Hepatic stellate cell (primary cell): ENCODE measurements at regions not wholly inside any gene's neighbourhood (a gene's known extent, or its start where the extent isn't known, plus 50 kb on each side); places are given as distances from the start of the nearest gene placed in this dataset.
"Not testable (repeated sequence)": the region's sequence is repeated elsewhere in the genome, so short reads cannot be mapped to it uniquely, and the experiment has no call there.

Experiments
- DNase-seq: peaks from one replicate; pipeline ENCODE4 v3.0.0; 2011; ENCODE audit warnings: low spot score

DNA sequence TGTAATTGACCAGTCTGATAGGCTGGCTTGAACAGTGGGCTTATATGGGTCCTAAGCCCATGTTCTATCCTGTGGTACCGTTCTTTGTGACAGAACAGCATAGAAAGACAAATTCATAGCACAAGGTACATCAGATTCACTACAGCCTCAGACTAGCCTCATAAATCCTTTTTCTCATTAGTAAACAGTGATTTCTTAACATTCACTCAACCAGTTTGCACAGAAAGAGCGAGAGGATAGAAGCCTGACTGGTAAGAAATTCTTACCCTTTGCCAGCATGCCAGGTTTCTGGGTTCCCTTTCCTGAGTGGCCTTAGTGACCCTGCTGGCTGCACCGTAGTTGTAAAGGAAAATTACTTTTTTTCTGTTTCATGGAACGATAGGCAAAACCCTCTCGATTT is 412.1 kb downstream of the SH2D4B start:
- DNase-seq: no peak

DNA sequence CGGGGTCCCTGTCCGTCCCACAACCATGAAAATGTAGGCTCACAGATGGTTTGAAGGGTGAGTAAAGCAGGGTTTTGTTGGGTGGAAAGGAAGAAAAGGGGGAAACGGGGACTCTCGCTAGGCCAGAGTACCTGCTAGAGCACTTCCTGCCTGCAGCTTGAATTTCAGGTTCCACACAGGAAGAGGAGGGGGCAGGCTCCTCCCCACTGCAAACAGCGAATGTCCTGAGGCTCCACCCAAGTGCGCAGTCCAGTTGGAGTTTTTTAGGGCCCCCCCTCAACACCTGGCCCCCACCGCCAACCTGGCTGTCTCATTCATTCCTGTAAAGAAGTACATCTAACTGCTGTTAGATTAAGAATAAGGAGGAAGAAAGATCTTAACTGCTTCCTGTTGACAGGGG is 414.7 kb downstream of the SH2D4B start:
- no peak for DNase-seq

DNA sequence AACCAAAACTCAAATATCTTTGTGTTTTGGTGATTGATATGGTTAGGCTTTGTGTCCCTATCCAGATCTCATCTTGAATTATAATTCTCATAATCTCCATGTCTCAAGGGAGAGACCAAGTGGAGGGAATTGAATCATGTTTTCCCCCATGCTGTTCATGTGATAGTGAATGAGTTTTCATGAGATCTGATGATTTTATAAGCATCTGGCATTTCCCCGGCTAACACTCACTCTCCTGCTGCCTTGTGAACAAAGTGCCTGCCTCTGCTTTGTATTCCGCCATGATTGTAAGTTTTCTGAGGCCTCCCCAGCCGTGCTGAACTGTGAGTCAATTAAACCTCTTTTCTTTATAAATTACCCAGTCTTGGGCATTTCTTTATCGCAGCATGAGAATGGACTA is 419.5 kb downstream of the SH2D4B start:
- DNase-seq: no peak

DNA sequence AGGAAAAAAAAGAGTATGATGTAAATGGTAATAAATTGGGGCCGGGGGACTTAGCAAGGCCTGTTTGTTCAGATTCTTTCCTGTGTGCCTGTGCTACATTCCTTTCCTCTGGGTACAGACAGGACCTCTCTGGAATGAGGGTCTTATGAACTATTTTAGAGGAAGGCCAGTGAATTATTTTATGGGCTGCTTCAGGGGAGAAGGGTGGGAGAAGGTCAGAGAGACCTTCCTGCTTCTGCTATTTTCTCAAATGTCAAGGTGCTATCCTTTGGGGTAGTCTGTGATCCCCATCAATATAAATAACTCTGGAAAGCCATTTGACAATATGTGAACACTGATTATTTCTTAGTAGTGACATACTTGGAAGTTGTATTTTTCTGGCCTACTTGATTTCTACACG is 426.5 kb downstream of the SH2D4B start:
- DNase-seq: no peak

DNA sequence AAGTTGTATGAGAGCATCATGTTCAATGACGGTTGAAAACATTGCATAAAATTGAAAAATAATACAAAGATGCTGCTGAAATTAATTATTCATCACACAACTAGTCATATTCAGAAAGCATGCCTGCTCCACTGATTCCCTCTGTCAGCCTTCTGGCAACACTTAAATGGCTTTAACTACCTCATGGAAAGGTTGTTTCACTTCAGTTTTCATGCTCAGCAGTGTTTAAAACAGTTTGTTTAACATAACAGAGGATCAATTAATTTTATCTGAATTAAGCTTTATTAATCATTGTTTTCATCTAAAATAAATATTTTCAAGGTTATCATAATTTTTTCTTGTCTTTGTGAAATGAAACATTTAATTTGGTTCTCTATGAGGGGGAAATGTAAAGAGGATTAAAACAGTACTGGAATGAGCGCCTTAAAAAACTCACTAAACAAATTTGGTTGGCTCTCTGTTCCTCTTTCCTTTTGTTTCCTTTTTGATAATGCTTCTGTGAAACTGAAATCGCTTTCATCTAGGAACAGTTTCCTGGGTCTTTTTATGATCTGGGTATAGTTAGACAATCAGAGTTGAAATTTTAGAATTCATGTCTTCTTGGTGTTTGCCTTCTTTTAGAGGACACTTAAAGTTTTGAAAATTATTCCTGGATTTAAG is 427.4 kb downstream of the SH2D4B start:
- DNase-seq: no peak

DNA sequence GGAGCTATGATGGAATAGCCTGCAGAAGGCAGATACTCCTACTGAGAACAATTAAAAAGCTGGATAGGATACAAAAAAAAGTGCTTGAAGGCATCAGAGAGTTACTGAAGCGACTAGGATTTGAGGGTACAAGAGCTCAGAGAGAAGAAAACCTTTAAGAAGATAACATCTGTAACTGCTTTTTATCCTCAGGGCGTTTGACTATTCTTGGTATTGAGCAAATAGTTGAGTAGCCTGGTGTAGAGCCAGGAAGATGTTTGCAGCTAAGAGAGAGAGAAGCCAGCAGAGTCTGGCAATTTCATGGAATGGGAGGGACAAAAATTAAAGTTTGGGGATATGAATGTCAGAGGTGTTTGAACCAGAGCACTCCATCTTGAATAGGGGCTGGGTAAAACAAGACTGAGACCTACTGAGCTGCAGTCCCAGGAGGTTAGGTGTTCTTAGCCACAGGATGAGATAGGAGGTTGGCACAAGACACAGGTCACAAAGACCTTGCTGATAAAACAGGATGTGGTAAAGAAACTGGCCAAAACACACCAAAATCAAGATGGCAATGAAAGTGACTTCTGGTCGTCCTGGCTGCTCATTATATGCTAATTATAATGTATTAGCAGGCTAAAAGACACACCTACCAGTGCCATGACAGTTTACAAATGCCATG is 428.8 kb downstream of the SH2D4B start:
- no peak for DNase-seq

DNA sequence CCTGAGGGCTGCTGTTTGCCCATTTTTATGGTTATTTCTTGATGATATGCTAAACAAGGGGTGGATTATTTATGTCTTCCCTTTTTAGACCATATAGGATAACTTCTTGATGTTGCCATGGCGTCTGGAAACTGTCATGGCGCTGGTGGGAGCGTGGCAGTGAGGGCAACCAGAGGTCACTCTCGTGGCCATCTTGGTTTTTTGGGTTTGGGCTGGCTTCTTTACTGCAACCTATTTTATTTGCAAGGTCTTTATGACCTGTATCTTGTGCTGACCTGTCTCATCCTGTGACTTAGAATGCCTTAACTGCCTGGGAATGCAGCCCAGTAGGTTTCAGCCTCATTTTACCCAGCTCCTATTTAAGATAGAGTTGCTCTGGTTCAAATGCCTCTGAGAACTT is 429.7 kb downstream of the SH2D4B start:
- not testable (repeated sequence) for DNase-seq

DNA sequence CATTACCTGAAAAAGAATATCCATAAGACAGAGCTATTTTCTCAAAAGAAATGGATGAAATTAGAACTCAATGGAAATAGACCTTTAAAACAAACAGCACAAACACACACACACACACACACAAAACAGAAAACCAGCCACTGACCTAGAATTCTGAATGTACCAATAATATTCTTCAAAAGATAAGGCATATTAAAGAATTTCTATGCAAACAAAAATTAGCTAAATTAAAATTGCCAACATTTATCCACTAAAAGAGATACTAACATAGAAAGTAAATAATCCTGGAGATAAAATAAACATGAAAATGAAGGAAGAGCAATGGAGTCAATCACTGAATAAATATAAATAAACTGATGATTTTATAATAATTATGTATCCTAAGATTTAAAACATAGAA is 431.2 kb downstream of the SH2D4B start:
- no peak for DNase-seq

DNA sequence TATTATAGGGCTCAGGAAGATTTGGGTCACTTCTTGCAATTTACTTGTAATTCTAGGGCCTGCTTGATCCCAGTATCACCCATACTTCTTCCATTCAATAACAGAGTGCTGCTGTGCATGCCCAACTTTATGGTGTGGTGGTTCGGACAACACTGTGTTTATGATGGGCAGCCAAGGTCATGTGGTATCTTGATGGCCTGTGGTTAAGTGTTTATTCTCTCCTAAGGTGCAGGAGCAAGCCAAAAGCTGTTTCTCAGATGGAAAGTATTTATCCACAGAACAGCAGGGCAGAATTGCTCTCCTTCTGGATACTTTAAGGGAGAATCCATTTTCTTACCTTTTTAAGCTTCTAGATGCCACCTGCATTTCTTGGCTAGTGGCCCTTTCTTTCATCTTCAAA is 433.8 kb downstream of the SH2D4B start:
- no peak for DNase-seq

DNA sequence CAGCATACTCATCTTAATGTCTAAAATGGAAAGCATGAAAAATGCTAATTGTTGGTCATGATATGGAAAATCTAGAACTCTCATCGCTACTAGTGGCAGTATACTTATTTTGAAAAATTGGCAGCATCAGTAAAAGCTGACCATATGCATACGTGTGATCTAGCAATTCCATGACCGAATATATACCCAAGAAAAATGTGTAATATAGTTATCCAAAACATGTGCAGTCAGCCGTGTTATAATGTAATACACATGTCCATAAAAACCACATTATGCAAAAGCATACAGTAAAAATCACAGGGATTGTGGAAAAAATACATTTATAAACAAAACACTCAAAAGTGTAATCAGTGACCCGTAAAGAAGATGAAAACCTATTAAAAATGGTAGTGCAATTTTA is 439.0 kb downstream of the SH2D4B start:
- no peak for DNase-seq

DNA sequence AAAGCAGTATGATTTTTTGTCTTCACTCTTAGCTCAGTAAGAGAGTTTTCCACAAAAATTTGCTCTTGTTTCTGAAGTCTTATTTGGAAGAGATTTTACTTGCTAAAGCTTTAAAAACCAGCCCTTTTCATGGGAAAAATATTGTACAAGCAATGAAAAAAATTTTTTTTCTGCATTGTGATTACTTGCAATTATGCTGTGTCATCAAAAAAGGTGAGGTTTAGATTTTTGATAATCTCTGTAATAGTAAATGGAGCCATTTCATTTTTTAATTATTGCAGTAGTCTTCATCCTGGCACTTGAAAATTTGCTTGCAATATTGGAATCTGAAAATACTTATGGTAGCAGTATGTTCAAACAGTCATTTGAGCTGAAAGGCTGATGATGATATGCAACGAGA is 447.4 kb downstream of the SH2D4B start:
- no peak for DNase-seq

DNA sequence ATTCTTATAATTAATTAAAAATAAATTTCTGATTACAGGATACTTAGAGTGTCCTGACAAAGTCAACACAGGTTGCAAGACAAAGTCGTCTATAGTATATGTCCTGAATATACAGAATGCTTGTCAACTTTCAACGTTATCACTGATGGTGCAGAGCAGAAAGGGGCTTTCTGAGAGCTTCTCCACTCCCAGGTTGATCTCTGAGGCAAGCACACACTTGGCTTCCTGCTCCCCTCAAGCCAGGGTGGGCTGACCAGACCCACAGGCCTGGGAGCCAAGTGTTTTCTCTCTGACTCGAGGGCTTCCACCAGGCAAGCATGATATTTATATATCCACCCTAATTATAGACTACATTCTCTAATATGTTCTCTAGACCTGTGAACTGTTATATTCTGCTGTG is 448.9 kb downstream of the SH2D4B start:
- no peak for DNase-seq

DNA sequence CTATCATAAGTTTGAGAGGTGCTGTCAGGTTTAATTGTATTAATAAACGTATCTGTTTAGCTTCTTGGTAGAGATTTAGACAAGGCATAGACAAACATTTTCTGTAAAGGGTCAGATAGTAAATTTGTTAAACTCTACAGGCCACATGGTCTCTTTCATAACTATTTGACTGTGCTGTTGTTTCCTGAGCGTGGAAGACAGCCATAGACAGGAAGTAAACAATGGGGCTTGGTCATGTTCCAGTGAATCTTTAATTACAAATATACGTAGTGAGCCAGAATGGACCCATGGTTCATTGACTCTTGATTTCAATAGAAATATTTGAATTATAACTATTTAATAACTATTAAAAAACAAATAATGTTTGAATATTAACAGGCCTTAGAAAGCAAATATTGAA is 451.1 kb downstream of the SH2D4B start:
- DNase-seq: no peak

DNA sequence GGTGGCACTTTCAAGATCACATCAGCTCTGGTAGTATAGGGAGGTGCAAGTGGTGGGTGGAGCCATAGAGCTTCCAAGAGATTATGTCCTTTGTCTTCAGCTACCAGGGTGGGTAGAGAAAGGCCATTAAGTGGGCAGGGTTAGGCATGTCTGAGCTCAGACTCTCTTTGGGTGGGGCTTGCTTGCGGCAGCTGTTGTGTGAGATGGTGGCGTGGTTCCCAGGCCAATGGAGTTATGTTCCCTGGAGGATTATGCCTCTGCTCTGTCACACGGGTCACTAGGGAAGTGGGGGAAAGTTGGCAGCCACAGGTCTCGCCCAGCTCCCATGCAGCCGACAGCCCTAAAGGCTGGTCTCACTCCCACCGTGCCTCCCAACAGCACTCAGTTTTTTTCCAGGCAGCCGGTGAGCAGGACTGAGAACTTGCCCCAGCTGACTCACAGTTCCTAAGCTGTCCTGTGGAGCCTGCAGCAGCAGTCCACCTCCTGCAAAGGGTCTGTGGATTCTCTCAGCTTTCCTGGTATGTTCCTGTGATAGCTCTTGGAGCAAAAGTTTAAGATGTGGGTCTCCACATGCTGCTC is 459.0 kb downstream of the SH2D4B start:
- DNase-seq: no peak

DNA sequence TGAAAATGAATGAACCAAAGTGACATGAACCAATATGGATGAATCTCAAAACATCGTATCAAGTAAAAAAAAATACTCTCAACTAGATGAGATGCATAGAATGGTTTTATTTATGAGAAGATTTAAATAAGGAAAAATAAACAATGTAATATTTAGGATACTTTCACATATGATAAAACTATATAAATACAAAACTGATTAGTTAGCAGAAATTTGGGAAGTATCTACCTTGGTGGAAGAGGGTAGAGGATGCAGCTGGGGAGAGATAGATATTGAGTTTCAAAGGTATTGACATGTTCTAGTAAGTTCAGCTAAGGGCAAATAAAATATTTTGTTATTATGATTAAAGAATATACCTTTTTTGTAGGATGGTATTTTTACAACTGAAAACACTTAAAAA is 463.1 kb downstream of the SH2D4B start:
- DNase-seq: no peak

DNA sequence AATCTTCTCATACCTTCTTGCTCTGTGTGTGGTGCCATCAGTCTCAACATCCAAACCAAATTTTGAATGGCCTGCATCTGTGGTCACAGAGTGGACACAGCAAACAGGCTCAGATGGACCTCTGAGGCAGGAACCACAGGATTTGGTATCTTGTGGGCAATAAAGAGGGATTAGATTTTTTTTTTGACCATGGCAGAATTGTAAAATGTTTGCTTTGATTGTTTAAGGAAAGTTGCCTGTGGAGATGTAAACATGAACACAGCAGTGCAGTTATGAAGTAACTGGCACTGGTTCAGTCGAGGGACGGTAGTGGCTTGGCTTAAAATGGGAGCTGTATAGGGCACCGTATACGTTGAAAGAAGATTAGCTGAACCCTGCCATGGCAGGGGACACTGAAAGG is 464.7 kb downstream of the SH2D4B start:
- DNase-seq: no peak

DNA sequence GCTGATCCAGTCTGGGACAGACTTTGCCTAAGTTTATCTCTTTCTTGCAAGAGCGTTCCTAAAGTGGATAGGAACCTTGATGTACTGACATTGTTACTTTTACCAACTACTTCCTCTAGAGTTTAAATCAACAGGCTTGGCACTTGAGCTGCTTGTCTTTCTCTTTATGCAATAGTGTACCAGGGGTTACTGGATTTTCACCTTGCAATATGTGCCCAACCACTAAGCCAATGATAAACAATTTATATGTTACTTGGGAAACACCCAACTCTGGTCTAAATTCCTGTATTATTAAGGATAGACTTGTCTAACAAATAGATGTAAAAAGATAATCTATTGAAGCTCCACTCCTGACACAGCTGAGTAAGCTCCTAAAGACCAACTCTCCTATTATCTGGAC is 470.2 kb downstream of the SH2D4B start:
- no peak for DNase-seq

DNA sequence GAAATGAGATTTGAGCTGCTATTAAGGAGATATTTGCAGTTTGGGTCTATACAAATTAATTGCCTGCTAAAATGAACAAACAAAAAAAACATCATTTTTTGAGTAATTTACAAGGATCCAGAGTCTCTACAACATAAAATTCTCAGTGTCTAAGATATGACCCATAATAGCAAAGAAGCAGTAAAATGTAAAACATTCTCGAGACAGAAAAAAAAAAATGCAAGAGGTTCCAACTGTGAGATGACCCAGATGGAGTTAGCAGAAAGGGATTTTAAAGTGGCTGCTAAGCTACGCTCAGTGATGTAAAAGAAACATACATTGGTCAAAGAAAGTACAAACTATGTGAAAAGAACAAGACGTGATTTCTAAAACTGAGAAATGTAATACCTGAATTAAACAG is 471.0 kb downstream of the SH2D4B start:
- DNase-seq: no peak

DNA sequence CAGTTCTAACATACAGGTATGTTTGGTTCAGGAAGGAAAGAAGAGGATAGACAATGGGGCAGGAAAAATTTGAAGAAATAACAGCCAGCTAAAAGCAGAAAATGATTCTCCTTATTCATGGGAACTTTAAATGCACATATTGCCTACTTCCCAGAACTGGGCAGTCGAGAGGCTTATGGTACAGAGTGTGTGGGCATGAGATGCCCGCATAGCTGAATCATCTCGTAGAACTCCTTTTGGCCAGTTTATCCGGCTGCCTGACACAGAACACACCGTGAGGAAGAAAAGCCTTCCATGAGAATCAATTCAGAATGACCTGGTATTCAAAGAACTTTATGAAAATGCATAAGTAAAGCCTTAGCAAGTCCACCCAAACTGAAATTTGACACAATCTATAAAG is 471.6 kb downstream of the SH2D4B start:
- no peak for DNase-seq

DNA sequence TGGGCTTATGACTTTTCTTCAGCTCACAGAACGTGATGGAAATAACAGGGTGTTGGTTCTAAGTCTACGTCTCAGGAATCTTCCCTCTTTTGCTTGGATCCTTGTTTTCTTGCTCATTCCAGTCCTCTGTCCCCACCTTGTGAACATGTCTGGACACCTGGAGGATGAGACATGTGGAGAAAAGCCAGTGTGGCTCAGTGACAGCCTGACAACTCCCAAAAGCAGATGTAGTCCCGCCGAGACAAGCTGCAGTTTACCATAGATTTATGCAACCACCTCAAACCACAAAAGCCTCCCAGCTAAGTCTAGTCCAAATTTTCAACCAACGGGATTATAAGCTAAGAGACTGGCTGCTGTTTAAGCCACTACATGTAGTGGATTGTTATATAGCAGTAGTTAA is 476.1 kb downstream of the SH2D4B start:
- no peak for DNase-seq

DNA sequence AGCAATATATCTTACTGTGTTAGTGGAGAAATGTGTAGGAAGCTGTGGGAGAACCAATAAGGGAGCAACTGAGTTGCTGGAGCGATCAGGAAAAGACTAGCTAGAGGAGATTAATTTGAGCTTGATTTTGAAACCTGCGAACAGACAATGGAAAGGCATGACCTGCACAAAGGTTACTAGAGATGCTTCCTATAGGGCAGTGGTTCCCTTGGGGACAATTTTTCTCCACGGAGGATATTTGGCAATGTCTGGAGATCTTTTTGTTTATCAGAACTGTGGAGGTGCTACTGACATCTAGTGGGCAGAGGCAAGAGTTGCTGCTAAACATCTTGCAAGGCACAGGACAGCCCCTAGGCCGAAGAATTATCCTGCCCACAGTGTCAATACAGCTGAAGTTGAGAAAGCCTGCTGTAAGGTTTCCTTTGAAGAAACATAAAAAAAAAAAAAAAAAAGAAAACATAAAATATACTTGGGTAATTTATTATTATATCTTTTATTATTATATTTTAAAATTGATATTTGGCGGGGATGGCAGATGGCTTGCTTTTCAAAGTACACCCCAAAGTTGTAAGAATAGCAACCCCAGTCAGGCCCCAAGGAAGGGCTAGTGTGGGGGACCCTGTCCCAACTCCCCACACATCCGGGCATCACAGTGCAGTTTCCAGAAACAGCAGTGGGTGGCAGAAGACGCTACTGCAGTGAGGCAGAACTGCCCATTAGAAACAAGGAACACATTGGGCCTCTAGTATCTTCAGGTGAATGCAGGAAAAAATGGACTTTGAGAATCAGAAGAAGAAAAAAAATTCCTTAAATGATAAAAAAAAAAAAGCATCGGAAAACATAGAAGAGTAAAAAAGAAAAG is 481.6 kb downstream of the SH2D4B start:
- DNase-seq: peak; percentile 11

DNA sequence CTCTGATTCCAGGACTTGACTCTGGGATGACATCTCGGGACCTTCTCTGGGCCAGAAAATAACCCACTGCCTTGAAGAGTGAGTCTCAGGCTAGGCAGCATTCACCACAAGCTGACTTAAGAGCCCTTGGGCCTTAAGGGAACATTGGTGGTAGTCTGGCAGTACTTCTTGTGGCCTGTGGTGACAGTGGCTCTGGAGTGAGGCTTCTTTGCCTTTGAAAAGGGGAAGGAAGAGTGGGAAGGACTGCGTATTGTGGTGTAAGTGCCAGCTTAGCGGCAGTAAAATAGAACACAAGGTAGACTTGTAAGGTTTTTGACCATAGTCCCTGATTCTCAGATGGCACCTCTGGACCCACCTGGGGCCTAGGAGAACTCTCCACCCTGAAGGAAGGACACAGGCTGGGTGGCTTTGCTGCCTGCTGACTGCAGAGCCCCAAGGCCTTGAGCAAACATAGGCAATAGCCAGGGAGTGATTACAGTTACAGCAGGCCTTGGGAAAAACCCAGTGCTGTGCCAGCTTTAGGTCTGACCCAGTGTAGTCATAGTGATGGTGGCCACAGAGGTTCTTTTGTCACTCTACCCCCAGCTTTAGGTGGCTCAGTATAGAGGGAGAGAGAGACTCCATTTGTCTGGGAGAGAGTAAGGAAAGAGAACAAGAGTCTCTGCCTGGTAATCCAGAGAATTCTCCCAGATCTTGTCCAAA is 483.9 kb downstream of the SH2D4B start:
- DNase-seq: no peak
